HUES6 (cell line): ENCODE measurements at regions not wholly inside any gene's neighbourhood (a gene's known extent, or its start where the extent isn't known, plus 50 kb on each side); places are given as distances from the start of the nearest gene placed in this dataset.

Experiments used
- H3K27ac ChIP-seq: 2 replicates; pipeline ENCODE4 v1.7.0; 2013; ENCODE audit warnings: low read depth, mild to moderate bottlenecking, low read length, inconsistent platforms
- H3K27me3 ChIP-seq: 2 replicates; pipeline ENCODE4 v1.6.1; 2013; ENCODE audit warnings: low read length; ENCODE audit not compliant: control insufficient read depth, insufficient read depth
- H3K36me3 ChIP-seq: 2 replicates; pipeline ENCODE4 v1.6.1; 2013; ENCODE audit warnings: low read length; ENCODE audit not compliant: control insufficient read depth, insufficient read depth
- H3K4me1 ChIP-seq: 2 replicates; pipeline ENCODE4 v1.6.1; 2013; ENCODE audit warnings: low read length; ENCODE audit not compliant: control insufficient read depth, insufficient read depth
- H3K4me3 ChIP-seq: 2 replicates; pipeline ENCODE4 v1.5.1; 2013; ENCODE audit warnings: low read depth, low read length
- H3K9ac ChIP-seq: one replicate; pipeline ENCODE4 v1.6.1; 2013; ENCODE audit warnings: mild to moderate bottlenecking, low read length
- H3K9me3 ChIP-seq: 2 replicates; pipeline ENCODE4 v1.6.1; 2013; ENCODE audit warnings: low read depth, low read length; ENCODE audit not compliant: control insufficient read depth, insufficient read depth

DNA sequence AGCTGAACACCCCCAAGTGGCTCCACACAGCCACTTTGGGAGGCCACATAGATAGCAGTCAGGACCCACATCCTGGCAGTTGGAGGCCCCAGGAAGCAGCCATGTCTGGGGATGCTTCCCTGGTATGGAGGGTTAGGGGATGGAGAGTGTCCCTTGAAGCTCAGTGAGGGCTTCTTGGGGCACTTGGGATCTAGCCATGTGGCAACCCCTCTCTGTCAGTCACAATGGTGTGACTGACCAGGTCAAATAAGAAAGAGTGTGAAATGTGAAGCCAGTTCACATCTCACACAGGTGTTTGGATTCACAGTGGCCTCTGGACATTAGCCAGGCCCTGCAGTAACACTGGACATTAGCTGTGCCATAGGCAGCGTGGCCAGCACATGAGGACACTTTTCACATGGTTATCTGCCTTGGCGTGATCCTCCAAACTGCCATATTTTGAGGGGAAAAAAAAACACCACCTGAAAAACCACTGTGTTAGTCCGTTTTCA is 53.9 kb upstream of the IL17B start:
- Histone ChIP-seq H3K4me3 (no peak overlapping the region), H3K9ac (no peak overlapping the region), H3K4me1 (peaks cover 19% of the 10 kb centered on the region; the same call in 1 of the 2 replicates), H3K9me3 (no peaks in the 10 kb centered on the region), H3K27me3 (no peaks in the 10 kb centered on the region), H3K36me3 (no peaks in the 10 kb centered on the region), H3K27ac (no peak overlapping the region)

DNA sequence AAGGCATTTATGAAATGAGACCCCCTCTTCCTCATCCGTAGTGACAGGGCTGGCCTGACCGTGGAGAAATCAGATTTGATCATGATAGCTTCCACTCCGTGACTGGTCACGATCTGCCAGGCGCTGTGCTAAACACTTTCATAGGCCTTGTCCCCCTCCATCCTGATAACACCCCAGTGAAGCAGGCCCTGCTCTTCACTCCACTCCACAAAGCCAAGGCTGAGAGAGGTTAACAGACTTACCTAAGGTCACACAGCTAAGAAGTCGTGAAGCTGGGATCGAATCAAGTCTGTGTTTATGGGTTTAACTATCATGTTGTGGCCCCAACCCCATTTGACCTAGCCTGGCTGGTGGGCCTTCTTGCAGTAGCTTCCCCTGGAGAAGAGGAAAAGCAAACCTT is 53.3 kb upstream of the IL17B start:
- Histone ChIP-seq H3K4me1 (peaks cover 19% of the 10 kb centered on the region; the same call in 1 of the 2 replicates), H3K27ac (no peak overlapping the region), H3K9me3 (no peaks in the 10 kb centered on the region), H3K27me3 (no peaks in the 10 kb centered on the region), H3K9ac (no peak overlapping the region), H3K36me3 (no peaks in the 10 kb centered on the region), H3K4me3 (no peak overlapping the region)

DNA sequence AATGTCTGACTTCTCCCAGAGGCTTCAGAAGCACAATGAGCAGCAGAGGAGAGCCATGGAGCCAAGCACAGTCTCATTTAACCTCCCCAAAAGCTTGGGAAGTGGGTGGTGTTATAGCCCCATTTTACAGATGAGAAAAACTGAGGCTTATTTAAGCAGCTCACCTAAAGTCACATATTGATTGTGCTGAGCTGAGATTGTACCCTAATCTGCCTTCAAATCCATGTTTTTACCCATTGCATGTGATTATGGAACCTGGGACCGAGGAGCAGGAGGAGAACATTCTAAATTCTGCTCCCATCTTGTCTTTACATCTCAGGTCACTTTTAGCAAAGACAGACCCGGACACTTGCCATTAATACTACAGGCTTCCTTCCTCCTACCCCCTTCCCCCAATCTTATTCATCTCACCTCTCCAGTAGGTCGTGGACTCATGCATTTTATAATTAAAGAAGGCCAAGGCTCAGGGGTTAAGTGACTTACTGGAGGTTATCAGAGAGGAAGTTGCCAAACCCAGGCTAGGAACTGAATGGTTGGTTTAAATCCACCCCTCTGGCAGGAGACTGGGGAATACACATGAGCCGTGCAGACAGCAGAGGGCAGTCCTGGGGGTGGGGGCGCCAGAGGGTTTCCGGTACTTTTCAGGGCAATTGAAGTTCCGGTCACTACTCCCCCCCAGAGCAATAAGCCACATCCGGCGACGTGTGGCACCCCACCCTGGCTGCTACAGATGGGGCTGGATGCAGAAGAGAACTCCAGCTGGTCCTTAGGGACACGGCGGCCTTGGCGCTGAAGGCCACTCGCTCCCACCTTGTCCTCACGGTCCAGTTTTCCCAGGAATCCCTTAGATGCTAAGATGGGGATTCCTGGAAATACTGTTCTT is 51.0 kb upstream of the IL17B start:
- Histone ChIP-seq H3K9me3 (no peaks in the 10 kb centered on the region), H3K27ac (no peak overlapping the region), H3K36me3 (no peaks in the 10 kb centered on the region), H3K4me1 (peaks cover 24% of the 10 kb centered on the region; the same call in 1 of the 2 replicates), H3K4me3 (no peak overlapping the region), H3K9ac (no peak overlapping the region), H3K27me3 (no peaks in the 10 kb centered on the region)
